DMS 273 treated with DMSO at 0.1 percent for 48 hours (cell line): ENCODE measurements at regions not wholly inside any gene's neighbourhood (a gene's known extent, or its start where the extent isn't known, plus 50 kb on each side); places are given as distances from the start of the nearest gene placed in this dataset.

Source experiments
- DNase-seq: peaks from one replicate; lab custom pipeline; 2025; lab: John Stamatoyannopoulos, UW

DNA sequence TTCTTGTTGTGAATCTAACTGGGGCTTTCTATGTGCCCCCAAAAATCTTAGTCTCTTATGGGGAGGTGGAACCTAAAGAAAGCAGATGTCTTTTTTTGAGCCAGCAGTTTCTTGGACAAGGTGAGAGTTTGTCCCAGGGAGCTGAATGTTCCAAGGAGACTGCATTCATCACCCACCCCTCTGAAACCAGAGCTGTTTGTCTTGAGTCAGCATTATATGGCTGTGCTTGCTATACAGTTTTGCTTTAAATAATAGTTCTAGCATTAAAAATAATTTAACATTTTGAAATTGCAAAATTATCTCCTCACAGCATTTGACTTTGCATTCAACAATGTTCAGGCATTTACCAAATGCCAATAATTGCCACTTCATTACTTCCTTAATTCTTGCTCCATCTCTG is 813.3 kb downstream of the BCL11B start:
- DNase-seq = no peak

DNA sequence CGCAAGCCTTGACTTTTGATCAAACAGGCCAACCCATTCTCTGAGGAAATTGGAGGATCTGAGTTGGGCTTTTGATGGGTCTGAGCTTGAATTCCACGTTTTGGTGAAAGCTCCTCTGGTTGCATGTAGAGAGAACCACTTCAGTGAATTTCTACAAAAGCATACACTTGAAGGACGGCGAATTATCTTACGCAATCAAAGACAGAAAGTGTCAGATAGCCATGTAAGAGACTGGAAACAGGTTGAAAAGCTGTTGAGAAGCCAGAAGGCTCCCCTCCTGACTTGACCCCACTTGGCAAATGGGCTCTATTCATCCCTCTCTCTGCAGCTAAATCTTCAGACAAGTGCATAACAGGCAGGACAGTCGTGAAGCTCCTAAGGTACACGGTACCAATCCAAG is 809.1 kb downstream of the BCL11B start:
- no peak for DNase-seq

DNA sequence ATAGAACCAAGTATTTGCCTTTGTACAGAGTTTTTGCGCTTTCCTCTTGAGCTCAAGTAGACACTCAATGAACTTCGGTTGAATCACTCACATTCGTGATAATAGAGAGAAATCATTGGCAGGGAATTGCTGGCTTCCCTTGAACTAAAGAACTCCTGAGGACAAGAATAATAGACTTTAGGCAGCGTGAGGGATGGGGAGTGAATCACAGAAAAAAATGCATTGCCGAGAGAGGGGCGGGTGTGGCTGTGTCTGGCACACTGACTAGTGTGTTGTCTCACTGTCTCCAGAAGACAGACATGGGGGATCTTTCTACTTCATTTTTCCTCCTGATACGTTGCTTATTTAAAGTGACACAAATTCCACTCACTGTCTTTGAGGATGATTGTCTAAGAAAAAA is 805.2 kb downstream of the BCL11B start:
- no peak for DNase-seq

DNA sequence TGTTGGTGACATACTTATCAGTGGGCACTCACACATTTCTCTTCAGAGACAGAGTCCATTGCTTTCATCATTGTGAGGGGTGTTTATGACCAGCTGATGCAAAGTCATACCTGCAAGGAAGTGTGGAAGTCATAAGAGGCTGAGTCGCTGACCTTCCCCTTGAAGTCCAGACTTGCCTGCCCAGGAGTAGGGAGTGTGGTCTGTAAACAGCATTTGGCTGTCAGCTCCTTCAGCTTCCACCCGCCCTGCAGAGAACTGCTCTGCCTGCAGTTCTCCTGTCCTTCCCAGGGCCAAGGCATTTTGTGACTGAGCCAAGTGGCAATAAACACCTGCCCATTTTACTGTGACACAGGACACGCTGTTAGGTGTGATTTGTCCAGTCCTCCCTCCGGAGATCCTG is 801.3 kb downstream of the BCL11B start:
- DNase-seq = no peak

DNA sequence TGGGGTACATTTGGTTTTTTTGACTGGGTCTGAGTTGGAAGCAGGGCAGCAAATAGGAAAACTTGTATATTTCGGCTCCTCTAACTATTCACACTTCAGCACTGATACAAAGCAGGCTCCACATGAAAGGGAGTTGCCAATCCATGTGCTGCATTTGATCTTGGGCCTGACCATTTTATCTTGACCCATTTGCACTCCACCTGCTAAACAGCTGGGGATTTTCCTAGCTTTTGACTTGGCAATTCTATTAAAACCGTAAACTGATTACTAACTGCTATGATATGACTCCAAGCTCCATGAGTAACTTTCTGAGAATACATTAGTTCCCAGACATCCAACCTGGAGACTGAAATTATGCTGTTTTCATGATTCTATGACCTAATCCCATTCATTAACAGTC is 797.1 kb downstream of the BCL11B start:
- no peak for DNase-seq

DNA sequence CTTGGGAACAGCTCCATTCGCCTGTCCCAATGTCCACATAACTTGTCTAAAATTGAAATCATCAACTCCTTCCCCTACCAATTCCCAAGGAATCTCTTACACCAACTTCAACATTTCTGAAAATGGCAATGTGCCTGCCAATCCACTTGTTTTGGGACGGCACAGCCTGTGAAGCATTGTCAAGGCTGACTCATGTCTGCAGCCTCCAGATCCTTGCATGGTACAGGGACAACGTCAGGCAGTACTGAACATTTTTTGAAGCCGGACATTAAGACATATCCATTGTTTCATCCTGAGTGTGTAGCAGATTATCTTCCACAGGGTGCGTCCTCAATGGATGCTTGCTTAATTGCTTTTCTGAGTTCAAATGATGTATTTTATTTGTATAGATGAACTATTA is 794.1 kb downstream of the BCL11B start:
- DNase-seq = no peak

DNA sequence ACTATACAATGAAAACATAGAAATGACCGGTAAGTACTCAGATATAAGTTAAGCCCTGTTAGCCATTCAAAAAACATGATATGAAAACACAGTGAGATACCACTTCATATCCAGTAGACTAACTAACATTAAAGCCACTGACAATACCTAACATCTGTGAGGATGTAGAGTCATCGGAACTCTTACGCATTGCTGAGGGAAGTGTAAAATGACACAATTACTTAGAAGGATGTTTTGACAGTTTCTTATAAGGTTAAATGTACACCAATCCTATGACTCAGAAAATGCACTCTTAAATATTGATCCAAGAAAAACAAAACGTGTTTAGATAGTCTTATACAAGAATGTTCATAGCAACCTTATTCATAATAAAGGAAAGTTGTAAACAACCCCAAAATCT is 782.9 kb downstream of the BCL11B start:
- no peak for DNase-seq

DNA sequence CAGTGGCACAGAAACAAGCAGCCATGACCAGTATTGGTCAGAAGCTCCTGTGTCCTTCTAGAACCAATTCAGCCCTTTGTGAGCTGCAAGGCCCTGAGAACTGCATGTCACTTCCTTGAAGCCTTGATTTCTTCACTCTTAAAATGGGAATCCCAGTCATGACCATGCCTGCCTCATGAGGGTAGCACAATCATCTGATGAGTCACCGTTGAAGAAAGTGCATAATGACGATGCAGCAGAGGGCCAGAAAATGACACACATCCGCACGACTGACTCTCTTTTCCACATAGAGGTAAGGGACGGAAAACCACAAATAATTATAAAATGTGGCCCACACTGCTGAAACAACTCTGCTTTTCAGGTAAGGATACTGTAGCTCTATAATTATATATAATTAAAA is 777.4 kb downstream of the BCL11B start:
- DNase-seq = no peak

DNA sequence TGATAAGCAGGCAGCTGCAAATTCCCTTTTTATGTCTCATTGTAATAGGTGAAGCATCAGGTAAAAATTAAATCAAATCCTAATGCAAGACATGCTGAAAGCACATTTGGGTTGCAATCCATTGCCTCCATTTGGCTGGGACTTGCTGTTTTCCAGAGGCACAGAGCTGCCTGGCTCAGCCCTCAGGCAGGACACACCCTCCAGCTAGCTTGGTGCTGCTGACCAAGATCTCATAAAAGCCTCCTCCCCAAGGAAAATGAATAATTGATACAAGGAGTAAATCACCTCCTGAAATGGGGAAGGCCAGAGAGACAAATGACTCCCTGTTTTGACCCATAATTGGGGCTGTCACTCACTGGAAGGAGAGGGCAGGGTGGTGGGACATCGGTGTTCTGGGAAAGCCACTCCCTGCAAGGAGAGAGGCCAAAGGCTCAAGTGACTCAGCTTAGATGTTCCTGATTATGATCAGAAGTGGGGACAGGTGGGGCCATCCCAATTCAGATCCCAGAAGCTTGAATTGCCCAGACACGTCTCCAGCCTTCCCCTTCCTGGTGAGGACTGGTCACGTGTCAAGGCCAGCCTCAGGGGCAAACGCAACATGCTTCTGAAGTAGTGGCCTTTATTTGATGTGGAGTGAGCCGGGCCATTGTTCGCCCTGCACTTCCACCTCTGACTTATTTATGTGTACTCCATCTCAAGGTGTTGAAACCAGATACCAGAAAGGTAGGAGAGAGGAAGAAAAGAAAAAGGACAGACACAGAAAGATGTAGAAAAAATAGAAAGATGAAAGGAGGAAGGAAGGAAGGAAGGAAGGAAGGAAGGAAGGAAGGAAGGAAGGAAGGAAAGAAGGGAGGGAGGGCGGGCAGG is 773.7 kb downstream of the BCL11B start:
- no peak for DNase-seq

DNA sequence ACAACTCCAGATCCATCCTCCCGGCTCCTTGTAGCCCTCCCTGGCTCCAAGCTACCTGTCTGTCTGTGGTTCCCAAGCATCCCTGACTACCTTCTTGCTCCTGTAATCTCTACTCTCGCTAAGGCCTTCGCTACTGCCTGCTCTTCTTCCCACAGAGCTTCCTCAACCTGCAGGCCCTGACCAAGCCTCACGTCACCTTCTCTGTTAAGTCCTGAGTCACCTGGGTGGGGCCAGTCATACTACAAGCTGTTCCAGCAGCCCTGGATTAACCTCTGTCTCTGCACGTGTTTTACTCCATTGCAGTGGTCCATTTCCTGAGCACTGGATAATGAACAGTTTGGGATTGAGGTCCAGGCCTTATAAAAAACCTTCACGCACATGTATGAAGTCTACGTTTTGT is 770.7 kb downstream of the BCL11B start:
- DNase-seq = no peak

DNA sequence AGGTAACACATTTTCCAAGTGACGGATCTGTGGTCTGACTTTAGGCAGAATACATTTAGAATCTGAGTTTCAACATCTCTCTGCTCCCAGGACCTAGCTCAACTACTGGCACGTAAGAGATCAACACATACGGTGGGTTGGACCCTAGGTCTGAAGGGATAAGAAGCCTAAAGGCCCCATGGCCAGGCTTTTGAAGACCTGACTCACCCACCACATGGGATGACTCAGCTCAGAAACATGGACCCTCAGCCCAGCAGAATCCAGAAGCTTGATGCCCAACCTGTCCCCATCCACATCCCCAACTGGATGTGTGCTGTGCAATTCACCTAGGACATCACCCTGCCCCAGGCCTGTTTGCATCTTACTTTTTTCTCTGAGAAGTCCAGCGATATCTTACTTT is 770.2 kb downstream of the BCL11B start:
- no peak for DNase-seq

DNA sequence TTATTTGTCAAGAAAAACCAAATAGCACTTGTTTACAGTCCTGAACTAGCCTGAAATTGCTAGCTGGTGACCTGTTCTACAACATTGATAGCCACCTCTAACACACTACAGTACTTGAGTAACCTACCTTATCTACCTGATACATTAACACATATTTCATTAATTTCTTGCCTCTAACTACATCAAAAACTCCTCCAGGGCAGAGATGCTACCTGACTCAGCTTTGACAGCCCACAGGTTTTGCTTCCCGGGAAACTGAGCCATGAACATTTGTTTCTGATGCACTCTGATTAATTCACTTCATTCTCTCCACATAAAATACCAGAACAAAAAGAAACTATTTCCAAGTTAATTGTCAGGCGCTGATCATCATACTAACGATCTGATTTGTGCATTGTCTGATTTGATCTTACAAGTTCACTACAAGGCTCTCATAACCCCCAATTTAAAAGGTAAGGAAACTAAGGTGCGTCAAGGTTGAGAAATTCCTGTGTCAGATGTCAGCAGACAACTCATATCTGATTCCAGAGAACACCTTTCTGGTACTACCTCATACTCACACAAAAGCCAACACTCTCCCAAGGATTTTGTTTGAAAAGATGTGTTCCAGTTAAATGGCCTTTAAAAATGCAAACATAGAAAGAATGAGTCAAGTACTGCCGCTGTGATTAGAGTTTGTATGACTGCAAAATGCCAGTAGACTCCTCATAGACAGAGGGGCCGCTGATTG is 768.7 kb downstream of the BCL11B start:
- no peak for DNase-seq

DNA sequence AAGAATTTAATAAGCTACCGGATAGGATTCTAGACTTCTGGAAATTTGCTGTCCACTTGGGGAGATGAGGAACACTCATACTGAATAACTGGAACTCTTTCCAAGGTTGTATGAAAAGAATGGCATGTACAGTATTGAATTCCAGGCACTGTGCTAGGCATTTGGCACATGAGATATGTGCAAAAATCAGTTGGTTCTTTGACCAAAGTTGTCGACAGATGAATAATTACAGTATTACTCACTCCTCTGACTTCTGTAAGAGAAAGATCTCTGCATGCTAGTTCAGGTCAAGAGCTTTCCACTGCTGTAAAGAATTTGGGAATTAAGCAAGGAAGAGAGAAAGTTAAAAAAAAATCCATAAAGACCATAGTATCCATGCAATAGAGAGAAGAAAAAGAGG is 764.7 kb downstream of the BCL11B start:
- DNase-seq = no peak

DNA sequence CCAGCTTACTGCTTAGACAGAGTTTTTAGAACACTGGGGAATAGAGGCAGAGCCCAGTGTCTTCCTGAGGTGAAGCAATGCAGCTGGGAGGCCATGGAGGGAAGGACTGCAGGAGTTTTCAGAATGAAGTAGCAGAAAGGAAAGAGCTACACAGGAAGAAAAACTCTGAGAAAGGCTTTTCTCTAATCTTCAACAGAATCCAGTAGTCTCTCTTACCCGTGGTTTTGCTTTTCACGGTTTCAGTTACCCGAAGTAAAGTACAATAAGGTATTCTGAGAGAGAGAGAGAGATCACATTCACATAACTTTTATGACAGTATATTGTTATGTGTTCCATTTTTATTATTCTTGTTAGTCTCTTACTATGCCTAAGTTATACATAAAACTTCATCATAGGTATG is 761.6 kb downstream of the BCL11B start:
- no peak for DNase-seq

DNA sequence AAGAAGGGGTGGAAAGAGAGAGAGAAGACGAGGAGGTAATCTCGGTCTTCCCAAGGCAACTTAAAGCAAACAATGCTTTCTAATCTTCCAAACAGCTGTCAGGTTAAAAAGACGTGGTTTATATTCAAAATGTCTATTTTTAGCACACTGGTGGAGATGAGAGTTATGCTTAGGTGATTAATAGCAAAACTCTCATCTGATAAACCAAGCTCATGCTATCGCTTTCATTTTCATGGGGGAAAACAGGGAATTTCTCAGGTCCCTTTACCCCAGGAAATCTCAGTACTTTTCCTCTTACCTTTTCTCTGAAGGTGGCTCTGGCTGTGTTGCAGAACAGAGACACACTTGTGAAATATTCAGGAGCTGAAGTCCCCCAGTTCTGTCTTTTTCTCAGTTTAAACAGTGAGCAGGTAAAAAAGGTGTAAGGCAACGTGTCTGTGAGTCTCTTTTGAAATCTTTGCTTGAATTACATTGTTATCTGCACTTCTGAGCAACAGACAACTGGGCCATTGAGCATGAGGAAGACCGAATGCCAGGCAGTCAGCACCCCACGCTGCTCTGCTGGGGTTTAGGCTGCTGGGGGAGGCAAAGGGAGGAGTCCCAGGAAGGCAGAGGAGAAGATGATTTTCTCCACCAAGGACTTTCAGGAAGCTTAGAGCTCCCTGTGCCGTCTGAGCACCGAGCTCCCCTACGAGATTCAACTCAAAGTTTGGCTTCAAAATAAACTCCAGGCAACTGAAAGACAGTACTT is 759.3 kb downstream of the BCL11B start:
- DNase-seq = no peak

DNA sequence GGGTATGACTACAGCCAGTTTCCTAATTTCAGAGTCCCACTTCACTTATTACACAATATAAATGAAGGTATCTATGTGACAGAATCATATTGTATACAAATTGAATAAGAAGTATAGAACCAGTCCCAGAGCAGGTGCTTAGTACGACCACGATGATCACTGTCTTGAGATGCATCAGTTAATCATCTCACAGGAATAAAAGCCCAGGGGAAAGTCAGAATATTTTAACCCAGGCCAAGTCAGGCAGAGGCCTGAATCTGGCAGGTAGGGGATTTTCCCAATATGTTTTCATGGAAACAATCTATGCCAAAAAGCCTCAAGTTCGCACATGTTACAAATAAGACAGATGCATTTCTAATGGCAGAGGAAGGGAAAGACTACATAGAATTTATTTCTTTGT is 758.4 kb downstream of the BCL11B start:
- no peak for DNase-seq

DNA sequence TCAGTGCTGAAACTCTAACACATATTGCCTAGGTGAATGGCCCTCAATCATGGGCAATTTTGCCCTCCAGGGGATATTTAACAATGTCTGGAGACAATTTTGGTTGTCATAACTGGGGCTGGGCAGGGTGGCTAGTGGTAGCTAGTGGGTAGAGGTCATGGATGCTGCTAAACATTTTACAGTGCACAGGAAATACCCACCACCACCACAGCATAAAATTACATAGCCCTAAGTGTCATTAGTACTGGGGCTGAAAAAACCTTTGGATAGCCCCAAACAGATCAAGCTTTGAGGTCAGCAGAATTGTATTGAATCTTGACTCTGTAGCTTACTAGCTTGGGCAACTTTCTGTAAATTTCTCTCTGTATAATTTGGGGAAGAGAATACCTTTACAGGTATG is 758.0 kb downstream of the BCL11B start:
- DNase-seq = no peak

DNA sequence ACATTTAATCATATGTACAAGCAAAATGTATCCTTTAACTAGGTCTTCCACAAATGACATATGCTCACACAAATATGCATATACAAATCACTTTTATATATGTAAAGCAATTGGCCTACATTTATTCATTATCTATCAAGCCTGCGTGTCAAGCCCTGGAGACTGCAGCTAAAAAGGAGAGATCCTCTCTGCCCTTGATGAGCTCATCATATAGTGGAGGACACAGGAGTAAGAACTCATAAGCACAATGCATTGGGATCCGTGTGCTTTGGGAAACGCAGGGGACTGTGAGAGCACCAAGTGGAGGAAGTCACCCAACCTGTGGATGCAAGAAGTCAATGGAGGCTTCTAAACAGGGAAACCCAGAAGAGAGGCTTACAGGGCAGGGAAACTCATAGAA is 735.7 kb downstream of the BCL11B start:
- DNase-seq = no peak

DNA sequence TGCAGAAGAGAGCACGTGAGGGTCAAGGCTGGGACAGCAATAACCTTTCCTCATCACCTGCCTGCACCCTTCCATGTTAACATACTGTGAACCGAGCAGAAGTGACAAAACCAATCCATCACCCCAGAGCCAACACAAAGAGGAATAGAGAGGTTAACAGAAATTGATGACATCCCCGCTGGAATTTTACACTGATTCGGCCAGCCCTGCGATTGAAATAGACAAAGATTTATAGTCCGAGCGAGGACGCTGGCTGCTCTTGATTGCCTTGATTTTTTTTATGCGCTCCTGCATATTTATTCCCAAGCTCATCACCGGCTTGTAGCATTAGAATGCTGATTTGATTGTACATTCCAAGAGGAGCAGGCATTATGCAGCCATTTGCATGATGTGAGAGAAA is 729.7 kb downstream of the BCL11B start:
- no peak for DNase-seq

DNA sequence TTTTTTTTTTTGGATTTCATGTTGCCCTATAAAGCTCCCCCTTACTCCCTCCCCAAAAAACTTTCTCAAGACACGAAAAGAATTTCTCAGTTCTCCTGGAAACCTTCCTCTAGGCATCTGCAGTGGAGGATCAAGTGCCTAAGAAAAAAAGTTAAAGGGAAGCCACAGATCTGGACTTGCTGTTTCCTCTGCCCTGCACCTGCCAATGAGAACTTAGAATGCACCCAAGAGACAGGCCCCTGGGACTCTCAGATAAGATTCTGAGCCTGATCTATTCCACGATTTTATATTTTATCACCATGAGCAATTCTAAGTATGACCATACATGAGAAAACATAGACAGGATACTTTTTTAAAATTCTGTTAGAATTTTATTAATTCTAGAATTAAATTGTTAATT is 728.9 kb downstream of the BCL11B start:
- DNase-seq = no peak

DNA sequence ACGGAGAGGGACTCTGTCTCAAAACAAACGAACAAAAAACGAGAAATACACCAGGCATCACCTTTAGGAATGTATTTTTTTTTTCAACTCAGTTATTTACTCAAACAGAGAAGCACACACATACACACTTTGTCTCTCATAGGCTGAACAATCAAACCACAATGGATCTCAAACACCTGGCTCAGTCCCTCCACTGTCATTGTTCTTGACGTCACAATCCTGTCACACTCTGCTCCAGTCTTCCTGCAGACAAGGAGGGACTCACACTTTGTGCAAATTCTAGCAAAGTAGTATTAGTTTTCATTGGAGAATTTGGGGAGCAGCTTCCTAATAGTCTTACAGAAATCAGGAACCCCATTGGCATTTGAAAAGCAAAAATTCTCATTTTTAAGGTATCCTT is 727.8 kb downstream of the BCL11B start:
- DNase-seq = no peak

DNA sequence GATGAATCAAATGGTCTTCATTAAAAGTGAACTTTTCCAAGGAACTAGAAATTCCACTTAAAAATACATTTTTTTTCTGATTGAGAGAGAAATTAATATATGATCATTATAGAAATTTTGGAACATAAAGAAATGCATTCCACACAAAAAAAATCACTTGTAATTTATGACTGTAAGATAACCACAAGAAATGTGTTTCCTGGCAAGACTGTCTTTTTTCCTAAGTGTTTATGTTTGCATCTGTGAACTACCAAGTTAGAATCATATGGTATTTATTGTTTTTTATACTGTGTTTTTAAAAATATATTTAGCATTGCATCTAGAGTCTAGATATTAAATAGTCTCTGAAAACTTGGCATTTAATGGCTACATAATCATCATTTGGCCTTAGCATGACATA is 726.8 kb downstream of the BCL11B start:
- no peak for DNase-seq

DNA sequence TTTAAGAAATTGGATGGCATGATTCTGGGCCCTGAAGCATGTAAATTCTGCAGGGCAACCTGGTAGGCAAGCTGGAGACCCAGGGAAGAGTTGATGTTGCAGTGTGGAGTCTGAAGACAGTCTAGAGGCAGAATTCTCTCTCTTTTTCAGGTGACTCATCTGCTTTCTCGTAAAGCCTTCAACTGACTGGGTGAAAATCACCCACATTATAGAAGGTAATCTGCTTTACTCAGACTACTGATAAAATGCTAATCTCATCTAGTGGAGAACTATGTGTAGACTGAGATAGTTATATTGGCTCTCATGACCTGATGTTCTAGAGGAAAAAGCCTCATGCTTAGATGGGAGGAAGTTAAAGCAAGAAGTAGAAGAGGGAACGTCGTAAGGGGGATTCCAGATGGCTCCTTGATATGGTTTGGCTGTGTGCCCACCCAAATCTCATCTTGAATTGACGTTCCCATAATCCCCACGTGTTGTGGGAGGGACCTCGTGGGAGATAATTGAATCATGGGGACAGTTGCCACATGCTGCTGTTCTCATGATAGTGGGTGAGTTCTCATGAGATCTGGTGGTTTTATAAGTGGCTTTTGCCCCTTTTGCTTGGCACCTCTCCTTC is 723.8 kb downstream of the BCL11B start:
- DNase-seq = no peak
